ENCODE measurements at regions not wholly inside any gene's neighbourhood (a gene's known extent, or its start where the extent isn't known, plus 50 kb on each side); places are given as distances from the start of the nearest gene placed in this dataset.

DNA sequence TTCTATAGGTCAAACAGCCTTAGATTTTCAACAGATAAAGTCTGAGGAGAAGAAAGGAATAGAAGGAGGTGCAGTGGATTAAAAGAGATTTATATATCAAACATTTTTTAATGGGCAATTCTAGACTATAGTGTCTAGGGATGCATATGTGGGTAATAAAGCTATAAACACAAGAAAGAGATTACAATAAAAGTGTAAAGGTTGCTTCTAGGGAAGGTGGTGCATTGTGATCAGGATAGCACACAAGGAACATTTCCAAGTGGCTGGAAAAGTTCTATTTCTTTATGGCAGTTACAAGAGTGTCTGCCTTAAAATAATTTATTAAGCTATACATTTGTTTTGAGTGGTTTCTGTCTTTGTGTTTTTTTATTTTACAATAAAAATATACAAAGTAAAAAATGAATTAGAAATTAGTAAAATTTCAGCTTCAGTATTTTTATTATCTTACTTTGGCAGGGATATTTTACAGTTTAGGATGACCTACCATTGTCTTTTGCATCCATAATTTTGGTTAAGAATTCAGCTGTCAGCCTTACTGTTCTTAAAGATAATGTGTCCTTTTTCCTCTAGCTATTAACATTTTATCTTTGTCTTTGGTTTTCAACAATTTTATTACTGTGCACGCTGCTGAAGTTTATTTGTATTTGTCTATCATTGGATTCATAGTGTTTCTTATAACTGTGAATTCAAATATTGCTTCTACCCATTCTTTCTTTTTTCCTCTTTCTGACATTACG lies 221.8 kb downstream of the LACC1 start:
- no peak for DNase-seq

DNA sequence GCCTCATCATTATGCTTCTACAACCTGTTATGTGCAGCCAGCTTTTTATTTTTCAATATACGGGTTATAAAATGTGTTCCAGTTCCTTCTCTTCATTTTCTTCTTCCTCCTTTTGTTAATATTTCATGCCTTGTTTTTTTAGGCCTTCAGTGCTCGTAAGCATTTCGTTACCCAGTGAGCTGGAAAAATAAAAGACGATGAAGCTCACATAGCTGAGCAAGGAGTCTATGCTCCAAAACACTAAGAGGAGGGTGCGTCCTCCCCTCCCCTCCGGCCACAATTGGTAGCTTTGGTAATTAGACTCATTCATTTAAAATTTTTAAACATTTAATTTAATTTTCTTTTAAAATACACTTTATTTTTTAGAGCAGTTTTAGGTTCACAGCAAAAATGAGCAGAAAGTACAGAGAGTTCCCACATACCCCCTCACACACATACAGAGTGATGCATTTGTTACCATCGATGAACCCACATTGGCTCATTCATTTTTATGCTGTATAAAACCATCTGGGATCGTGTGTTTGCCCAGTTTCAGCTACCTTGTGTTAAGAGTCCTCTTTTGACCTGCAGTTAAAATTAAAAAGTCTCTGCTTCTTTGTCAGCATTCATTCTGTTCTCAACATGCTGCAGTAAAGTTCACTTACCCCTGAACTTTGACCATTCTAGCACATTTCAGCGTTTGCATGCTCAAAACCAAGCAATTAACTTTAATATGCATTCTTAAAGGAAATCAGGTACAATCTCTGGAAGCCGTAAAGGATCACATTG lies 223.9 kb downstream of the LACC1 start:
- DNase-seq: no peak

DNA sequence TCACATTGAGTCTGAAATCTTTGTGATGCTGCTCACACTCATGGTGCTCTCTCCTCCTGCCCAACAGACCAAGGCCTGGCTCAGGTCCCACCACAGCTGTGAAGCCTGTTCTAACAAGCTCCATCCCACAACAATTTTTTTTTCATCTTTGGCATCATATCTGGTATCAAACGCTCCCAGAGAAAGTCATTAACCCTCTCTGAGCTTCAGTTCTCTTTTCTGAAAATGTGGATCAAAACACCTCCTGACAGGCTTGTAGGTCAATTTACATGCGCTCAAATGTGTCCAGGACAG lies 224.4 kb downstream of the LACC1 start:
- DNase-seq: no peak

DNA sequence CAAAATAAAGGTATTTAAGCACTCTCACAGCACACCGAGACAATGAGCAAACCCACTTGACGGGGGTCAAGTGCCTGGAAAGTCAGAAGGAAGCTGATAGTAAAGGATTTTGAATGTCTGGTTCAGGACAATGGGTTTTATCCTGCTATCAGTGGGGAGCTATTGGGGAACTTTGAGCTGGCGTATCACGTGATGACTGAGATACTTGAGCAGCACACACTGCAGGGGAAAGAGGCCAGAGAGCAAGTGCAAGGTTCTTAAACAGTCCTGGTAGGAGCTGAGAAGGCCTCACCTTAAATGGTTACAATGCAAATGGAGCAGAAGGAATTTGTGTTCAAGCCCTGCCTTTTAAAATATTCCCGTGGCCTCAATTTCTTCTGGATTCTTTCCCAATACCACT lies 225.3 kb downstream of the LACC1 start:
- no peak for DNase-seq

DNA sequence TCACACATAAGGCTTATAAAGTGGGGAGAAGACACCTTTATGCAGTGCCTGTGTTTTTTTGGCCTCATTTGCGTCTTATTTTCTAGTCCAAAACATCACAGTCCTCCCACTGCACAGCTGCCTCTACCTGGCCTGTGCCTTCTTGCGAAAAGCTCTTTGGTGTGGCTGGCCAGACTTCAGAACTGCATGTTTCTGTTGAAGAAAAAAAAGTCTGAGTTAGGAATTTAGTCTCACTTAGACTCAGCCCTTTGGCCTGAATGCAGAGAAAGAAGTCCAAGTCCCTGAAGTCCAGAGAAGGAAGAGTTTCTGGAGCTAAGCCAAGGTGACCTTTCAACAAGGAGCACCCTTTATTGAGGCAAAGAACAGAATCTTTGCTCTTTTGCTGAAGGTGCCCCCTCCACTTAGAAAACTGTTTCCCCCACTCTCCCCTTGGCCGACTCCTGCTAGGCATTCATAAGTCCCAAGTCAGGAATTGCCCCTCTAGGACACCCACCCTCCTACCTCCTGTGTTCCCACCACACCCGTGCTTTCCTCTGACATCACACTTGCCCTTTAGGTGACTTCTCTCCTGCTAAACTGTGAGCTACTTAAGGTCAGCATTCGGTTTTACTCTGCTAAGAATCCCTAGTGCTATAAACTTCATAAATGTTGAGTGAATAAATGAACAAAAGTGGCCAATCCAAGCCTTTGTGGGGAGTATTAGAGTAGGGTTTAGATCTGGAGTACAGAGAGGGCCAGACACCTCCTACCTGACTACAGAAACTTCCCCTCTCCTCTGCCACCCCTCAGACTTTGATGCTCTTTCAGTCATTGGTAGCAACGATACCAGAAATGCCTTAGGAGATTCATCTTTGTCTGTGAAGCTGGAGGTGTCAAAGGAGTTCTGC lies 226.8 kb downstream of the LACC1 start:
- no peak for DNase-seq

DNA sequence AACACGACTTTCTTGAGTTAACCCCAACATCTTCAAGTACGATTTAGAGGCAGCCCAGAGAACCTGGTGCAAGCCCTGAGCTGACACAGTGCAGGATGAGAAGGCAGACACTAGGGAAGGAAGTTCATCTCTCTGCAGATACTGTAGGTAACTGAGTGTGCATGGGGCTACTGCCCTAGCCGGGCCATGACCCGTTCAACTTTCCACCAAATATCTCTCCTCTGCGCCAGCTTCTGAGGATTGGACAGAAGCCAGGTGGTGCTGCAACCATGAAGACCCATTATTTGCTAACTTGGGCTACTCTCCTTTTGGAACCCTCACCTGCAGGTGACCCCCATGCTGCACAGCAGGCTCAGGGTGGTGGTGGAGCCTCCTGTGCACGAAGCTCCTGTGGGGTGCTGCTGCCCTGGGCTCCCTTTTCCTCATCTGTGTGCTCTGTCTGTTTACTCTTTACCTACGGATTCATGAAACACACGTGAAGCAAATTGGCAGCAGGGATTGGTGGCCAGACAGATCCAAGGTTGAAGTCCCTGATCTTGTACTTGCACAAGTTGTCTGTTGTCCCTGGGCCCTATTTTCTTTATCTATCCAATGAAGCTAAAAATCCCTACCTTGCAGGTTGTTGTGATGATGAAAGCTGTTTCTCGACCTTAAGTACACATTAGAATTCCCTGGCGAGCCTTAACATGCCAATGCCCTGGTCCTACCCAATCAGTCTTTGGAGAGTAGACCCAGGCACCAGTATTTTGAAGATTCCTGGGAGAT lies 227.8 kb downstream of the LACC1 start:
- no peak for DNase-seq

DNA sequence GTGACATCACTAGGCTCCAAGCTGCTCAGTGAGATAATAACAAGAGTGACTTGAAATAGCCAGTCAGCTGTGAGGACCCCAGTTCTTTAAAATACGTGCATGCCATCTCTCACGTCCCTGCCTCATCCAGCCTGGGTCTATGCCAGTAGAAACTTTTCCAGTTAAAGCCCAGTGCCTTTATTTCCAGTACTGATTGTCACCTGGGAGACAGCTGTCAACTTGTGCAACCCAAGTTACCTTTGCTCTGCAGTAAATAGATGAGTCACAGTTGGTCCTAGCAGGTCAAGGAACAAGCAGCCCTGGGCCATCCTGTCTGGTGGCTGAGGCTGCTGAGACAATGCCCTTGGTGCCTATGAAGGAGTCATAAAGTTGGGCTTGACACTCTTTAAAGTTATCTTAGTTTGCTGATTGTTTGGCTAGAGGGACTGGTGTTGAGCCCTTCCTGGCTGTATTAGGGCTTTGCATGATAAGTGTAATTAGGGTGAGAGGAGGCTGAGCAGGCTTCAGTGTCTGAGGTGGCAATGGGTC lies 228.7 kb downstream of the LACC1 start:
- no peak for DNase-seq

DNA sequence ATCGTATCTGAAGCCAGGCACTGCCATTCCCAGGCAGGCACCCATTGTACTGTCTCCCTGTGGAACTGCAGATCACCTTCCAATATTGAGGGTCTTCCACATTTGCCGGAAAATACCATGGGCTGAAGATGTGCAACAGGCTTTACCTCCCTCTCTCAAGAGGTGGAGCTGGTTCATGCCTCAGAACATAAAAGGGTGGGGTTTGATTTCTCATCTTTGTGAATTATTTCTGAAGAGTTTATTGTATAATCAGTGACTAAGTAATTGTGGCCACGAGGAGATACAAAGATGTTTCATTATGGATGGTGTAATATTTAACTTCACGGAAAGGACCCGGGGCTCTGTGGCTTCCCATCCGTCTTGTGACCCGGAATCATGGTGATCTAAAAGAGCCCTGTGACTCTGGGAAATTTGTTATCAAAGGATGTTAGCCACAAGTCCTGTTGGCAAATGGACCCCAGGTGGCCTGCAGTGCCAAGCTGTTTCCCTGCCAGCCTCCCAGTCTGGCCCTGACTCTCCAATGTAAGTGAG lies 230.5 kb downstream of the LACC1 start:
- DNase-seq: peak; percentile 62

DNA sequence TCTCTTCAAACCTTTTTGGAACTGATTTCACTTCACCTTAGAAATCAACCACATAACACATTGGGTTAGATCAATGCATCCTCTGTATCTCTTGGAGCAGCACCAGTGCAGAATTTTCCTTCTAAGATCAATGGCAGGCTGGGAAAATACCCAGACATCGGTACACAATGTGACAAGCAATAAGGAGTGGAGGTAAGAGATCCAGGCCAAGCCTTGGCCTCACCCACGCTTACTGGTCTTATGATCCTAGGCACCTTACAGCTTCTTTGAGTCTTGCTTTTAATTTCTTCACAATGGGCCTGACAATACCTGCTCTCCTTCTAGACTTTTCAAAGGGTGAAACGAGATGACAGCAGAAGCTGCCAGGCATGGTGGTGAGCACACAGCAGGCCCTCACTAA lies 232.0 kb downstream of the LACC1 start:
- DNase-seq: no peak

DNA sequence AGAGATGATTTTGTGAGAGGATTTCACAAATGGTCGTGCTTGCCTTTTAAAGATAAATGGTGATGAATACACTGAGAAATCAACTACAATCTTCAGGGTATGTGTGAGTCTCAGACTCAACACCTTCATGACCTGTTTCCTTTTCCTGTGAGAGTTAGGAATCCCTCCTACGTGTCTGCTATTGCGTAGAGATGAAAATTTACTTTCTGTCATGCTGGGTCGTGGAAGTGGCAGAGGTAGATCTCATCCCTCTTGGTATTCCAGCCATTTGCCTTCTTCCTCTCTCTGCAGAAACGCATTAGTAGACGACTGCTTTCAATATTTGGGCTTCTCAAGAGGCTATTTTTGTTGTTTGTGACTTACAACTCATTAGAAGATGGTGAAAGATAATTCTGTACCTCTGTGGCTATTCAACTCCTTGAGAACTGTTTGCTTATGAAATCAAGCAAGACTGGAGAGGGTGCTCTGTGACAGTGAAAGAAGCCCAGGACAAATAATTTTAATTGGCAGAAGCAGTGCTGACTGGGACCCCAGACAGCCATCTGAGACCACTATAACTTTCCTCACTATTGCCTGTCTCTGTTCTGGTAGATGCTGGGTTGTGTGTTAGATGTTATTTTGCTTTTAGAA lies 233.1 kb downstream of the LACC1 start:
- no peak for DNase-seq

DNA sequence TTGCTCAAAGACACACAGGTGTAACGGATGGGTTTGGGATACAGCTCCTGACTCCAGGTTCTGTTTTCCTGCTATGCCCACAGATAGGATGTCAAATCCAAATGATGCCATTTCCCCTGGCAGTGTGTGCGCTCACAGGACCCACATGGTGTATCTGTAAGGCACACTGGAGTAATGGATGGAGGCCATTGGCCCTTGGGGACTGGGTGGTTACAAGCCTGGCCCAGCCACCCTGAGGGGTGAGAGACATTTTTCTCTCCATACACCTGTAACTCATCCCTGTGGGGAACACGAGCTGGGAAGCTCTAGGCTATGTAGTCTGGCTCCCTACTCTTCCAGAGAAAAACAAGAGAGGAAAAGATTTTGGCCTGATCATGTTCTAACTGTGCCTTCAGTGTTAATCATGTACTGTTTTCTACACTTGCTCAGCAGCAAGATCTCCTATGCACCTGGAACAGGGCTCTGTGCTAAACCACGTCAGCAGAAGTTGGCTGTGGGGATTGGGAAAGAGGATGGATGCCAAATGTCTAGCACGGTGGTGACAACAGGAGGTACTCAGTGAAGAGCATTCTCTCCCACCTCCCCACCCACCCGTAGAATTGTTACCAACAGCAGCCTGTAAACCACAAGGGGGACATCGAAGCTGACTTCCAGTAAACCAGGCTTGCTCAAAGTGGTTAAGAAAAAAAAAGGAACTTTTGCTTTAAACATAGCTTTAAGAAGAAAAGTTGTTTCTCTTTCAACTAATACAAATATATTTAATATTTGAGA lies 237.0 kb downstream of the LACC1 start:
- DNase-seq: peak; percentile 58

DNA sequence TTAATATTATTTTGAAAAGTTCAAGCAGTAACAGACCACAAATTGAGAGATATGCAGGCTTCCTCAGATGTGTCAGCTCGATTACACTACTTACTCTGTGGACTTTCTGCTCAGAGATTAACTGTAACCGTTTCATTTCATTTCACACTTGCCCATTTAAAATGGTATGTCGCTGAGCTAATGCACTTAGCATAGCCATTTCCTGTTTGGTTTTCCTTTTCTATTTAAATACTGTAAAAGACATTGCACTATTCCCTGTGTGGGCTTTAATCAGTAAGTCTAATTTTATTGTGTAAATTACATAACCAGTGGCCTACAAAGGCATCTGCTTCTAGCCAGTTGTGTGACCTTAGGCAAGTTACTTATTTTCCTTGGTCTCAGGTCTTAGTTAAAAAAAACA lies 237.6 kb downstream of the LACC1 start:
- peak; percentile 35 for DNase-seq

DNA sequence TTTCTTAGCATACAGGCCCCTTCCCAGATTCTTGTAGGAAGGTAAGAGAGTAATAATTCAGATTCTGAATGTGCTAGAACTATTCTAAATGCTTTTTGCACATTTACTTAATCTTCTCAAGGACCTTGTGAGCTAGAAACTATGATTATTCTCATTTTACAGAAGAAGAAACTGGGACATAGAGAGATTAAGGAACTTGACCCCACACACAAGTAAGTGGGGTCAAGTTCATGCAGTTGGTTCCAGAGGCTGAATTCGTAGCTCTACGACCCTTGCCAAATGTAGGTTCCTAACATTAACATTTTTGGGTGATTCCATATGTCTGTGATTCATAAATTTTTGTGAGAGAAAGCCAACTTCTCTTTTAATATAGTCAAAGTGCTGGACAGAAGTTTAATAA lies 238.1 kb downstream of the LACC1 start:
- DNase-seq: no peak

DNA sequence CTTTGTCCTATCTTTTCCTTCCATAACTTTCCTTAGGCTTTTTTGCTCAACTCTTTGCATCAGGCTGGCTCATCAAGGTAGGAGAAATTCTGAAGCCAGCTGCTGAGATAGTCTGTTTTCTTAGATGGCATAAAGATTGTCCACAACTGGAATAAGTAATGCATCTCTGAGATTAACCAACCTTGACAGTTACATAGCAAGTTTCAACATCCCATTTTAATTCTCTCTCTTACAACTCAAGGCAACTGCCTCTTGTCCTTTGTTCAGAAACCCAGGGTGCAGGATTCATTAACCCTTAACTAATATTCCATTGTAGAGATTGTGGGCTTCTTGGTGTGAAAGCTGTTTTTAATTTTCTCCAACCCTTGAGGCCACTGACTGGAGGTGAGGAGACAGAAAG lies 239.2 kb downstream of the LACC1 start:
- no peak for DNase-seq

DNA sequence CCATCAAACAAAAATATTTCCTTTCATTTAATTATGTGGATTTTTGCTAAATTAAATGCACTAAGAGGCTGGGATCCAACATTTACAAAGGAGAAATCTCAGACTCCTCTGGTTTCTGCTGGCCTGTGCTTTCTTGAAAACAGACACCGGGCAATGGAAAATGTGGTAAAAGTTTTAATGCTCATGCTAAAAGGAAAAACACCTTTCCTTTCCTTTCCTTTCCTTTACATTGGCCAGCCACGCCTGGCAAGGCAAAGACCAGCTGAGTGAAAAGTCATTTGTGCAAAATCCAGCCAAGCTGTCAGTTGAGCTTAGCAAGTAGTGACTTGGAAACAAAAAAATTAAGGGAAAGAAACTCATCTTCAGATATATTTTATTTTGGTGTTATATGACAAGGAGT lies 240.3 kb downstream of the LACC1 start:
- DNase-seq: no peak

DNA sequence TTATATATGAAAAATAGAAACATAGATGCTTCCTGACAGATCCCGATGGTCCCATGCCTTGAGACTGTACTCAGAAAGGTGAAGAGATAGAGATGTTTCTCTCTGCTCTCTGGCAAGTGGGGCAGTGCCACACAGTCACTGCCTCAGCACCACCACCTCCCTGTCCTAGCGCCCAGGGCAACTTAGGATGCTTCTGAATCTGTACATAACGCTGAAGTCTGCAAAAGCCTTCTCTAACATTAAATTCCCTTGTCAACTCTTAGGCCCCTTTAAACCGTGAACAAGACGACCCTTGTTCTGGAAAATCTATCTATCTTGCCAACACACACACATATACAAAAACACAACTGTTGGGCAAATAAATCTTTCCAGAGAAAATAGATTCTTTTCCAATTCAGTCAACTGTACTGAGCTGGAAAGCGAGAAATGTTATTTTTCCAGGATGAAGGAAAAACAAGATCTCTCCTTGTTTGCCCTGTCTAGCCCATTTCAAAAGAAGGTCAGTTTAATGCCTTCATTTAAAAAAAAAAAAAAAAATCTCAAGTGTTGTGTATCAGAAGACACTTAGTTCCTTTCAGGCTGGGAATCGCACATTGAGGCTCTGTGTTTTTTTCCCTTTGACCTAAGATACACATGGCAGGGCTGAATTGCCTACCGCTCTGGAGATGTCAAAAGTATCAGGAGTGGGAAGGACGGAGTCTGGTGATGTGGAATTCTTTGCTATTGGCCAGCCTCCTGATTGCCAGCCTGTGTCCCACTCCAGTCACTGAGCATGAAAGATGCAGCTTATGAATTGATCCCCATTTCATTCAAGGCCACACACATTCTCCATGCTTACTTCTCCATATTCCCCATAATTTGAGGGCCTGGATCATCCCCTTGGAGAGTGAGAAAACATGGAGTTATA lies 241.4 kb downstream of the LACC1 start:
- no peak for DNase-seq

DNA sequence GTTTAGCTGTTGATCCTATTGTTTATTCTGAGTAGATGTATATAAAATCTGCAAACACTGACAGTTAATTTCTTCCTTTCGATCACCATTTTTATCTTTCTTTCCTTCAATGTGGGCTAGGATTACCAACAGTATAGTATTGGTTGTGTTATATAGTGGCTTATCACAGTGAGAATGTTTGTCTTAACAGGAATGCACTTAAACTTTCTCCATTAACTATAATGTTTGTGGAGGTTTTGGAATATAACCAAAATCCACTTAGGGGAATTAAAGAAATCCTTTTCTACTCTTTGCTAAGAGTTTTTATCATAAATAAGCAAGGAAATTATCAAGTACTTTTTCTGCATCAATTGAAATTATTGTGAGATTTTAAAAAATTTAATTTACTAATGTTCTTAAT lies 244.6 kb downstream of the LACC1 start:
- DNase-seq: no peak

DNA sequence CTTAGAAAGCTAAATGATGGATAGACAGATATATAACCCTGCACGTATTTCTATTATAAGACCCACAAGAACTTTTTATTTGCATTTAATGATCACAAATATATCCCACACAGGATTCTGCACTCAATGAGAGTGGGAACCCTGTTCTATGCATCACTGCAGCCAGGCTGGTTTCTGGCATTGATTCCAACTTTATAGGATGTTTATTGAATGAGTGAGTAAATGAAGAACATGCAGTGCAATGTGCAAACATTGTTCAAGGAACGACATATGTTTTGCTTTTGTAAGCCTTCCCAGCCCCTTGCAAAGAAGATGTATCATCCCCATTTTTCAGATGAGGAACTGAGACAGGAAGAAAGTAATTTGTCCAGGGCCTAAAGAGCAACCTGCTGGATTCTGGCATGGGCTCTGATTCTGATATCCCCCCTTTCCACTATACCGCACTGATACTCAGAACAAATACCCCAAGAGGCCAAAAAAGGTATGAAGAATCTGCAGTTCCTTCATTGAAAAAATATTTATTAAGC lies 246.3 kb downstream of the LACC1 start:
- no peak for DNase-seq

DNA sequence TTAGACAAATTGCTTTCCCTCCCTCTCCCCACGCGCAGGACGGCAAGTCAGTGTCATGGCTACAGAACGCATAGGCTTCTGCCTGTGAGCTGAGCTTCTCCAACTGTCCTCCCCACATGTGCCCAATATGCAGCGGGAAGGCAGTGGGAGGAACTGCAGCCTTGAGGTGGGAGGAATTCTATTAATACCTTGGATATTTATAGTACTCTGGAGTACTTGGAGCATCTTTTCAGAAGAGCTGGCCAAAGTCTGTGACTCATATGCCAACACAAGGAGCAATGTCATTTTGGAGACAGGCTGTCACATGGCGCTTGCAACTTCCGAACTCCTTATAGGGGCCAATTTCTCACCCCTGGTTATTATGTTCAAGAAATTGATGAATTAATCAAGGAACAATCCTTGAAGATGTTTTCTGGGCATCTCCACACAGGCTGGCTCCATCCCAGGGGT lies 245.0 kb upstream of the SERP2 start:
- peak; percentile 39 for DNase-seq

DNA sequence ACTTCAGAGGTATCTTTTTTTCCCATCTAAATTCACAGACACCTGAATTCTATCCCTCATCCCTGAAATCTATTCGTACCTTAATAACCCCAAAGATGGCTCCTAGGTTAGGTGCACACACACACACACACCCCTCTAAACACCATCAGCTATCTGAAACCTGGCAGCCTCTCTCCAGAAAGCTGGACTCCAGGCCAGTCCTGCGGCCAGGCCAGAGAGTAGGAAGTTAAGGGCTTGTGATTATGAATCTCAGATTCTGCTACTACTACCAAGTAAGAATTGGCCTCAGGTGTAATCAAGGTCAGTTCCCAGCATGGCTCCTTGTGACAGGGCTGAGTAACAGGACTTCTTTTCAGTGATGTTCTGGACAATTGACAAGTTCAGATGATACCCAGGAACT lies 244.2 kb upstream of the SERP2 start:
- no peak for DNase-seq

Data from inflammatory macrophage treated with lipopolysaccharide for 4 hours (primary cell).